Dermis microvascular lymphatic vessel endothelial cell (primary cell): ENCODE measurements at regions not wholly inside any gene's neighbourhood (a gene's known extent, or its start where the extent isn't known, plus 50 kb on each side); places are given as distances from the start of the nearest gene placed in this dataset.

Experiments used
- DNase-seq, 2 donors: peaks; one replicate each; pipeline versions ENCODE4 v3.0.0 to v3.0.0-alpha.2; 2010; ENCODE audit warnings: low read depth in 2 of 2

DNA sequence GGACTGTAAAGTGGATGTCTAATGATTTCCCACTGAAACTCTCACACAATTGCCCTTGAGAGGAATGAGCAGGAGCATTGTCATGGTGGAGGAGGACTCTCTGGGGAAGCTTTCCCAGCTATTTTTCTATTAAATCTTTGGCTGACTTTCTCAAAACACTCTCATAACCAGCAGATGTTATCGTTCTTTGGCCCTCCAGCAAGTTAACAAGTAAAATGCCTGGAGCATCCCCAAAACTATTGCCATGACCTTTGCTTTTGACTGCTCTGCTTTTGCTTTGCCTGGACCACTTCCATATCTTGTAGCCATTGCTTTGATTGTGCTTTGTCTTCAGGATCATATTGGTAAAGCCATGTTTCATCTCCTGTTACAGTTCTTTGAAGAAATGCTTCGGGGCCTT is 120.2 kb upstream of the PDE5A start:
- DNase-seq = no peak

DNA sequence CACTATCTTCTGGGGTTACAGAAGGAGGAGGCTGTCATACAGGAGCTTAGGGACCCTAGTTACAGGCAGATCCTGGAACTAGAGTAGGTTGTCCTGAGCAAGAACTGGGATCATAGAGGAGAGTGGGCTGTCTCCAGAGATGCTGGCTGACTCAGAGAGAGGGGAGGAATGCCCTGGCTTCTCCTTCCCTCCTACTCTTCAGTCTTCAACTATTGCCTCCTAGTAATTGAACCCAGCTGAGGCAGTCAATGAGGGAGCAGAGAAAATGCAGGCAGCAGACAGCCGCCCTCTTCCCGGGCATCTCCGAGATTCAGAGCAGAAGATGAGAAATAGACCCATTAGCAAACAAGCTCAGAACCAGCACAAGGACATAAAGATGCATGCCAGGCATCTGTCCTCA is 118.3 kb upstream of the PDE5A start:
- no peak for DNase-seq

DNA sequence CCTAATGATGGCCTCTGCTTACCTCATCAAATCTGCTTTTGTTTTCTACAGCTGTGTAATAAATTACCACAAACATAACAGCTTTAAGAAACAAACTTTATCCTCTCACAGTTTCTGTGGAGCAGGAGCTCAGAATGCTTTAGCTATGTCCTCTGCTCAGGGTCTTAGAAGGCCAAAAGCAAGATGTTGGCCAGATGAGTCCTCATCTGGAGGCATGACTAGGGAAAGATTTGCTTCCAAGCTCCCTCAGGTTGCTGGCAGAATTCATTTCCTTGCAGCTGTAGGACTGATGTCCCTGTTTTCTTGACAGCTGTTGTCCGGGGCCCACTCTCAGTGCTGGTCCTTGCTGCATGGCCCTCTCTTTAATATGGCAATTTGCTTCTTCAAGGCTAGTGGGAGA is 116.7 kb upstream of the PDE5A start:
- no peak for DNase-seq

DNA sequence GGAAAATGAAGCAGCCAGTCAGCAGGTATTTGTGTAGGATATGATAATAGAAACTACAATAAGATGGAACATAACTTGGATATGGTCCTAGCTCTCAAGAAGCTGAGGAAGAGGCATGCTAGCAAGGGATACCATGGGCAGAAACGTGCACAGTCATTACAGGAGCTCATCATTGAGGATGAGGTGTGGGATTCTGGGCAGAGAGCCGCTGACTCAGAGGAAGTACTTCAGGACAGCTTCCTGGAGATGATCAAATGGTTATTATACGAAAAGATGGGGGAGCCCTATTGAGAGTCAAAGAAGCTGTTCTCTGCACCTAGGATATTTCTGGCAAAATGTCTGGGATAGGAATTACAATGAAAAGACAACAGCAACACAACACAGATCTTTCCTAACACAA is 116.0 kb upstream of the PDE5A start:
- DNase-seq = no peak

DNA sequence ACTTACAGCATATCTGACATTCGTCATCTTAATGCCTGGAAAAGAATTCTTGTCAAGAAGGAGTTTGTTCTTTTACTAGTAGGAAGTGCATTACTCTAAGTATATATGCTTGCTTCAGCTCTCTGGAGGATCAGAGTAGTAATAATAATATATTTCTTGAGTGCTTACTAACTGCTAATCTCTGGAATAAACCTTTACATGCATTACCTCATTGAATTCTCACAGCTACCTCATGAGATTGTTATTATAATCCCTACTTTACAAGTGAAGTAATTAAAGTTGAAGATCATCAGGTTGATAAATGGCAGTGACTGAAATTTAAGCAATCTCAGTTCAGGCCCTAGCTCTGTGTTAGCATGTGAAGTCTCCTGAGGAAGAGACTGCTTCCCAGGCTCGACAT is 115.0 kb upstream of the PDE5A start:
- DNase-seq = no peak

DNA sequence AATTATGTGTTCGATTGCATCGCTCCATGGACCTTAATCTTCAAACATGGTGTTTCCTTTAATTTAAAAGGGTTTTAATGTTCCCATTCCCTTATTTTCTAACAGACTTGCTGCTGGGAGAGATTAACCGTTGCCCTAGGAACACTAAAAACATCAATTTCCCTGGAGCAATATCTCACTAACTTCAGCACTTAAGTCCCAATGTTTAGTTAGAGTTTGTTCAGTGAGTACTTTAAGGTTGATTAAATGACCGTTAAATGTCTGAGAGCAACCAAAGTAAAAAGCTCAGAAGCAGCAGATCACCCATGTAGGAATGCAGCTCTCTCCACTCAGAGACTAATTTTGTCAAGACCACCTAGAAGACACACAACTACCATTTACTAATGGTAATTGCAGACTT is 111.2 kb upstream of the PDE5A start:
- no peak for DNase-seq

DNA sequence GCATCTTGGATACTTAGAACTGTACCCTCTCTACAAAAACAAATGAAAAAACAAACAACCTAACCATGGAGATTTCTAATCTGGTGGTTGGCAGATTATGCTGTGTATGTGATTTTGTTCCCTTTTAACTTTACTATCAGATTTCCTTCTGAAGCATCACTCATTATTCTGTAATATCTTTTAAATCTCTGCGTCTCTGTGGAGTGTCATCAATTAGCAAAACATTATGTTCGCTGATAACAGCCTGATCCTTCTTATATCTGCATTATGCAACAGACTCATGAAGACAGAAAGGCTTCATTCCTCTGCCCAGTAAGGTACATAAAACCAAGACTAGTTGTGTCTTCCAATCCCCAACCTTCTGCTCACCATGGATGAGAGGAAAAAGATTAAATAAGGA is 110.3 kb upstream of the PDE5A start:
- DNase-seq = no peak

DNA sequence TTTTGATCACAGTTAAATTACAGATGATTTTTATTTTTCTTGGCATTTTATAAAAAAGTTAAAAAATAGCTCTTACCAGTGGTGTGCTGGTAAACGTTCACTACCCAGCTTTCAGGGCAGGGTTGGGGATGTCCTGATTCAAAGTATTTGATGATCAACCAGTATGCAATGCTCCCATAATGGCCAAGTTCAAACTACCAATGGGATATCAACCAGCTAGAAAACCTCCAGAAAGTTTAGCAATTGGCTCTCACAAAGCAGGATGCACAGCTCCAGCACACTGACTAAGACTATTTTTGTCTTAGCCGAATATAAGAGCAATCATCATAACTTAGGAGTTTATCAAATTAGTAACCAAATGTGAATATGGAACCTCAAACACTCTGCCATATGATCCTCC is 108.0 kb upstream of the PDE5A start:
- no peak for DNase-seq

DNA sequence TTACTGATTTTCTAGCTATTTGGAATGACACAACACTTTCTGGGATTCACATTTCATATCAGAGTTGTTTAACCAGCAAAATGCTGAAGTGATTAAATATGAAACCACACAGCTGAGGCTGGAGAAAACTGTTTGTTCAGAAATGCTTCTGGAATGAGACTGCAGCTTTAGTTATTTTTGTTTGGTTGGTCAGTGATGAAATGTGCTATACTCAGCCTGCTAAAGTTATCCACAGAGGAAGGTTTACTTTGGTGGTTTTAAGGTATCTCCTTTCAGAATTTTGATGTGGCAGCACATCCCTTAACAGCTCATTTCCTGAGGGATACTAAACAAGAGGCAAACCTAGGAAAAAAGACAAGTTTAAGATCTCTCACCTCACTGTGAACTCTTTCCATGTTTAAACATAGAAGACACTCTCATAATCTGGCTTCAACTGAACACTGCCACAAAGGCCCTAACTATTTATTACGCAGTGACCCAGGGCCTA is 106.6 kb upstream of the PDE5A start:
- DNase-seq = no peak

DNA sequence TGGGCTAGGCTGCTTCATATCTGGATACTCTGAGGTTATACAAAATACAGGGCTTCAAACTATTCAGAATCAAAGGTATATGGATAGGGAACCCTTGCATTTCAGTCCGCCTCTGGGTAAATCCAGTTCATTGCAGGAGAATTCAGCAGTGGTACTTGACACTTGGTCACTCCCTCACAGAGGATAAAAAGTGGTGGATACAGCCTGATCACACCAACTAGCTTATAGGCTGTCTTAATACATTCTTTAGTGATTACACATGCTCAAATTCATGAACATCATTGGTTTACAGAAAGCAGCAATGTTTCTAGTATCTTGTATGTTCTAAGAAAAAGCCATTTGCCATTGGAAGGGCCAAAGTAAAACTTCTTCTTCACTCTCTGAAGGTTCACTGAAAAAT is 104.8 kb upstream of the PDE5A start:
- no peak for DNase-seq

DNA sequence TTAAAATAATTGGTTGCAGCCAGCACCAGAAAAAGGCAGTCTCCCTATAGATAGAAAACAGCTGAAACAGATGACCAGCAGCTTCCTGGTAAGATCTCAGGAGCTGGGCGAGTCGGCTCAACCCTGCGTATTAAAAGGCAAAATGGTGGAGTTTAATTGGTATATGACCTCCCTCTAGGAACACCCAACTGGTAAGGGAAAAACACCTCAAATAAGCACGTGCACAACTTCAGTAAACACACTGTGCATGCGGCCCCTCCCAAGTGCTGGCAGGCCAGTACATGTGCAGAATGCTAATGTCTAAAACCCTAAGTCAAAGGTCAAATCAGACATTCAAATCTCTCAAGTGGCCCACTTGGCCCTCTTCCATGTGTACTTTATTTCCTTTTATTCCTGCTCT is 103.2 kb upstream of the PDE5A start:
- no peak for DNase-seq

DNA sequence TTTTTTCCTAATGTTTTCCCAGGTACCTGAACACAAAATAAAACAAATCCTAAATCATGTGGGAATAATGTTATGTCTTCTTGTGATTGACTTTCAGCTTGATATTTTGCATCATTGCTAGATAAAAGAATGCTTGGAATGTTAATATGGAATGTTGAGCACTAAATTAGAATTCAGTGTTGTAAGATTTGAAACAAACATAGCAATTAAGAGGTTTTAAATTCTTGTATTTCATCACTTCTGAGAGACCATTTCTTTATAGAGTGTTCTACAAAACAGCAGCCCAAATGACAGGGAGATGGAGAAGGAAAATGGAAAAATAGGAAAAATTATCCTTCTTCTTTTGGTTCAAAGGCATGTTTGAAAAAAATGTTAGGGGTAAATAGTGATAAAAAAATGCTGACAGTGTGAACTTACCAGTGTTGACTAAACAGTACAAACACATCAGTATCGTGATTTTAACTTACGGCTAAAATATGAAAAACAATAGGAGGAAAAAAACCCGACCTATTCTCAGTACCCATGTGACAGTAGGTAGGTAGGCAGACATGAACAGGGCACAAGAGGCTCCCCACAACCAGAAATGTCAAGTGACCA is 102.6 kb upstream of the PDE5A start:
- no peak for DNase-seq

DNA sequence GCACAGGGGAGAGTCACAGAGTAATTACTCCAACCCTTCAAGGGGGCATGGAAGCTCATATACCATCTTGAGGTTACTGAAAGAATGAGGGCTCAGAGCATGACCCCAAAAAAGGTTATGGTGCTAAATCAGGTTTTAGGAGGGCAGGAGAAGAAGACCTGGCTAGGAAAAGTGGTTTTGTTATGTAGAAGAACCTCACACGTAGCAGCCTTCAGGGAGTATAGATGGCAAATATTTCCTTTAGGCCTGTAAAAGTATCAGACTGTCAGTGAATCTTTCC is 102.0 kb upstream of the PDE5A start:
- no peak for DNase-seq

DNA sequence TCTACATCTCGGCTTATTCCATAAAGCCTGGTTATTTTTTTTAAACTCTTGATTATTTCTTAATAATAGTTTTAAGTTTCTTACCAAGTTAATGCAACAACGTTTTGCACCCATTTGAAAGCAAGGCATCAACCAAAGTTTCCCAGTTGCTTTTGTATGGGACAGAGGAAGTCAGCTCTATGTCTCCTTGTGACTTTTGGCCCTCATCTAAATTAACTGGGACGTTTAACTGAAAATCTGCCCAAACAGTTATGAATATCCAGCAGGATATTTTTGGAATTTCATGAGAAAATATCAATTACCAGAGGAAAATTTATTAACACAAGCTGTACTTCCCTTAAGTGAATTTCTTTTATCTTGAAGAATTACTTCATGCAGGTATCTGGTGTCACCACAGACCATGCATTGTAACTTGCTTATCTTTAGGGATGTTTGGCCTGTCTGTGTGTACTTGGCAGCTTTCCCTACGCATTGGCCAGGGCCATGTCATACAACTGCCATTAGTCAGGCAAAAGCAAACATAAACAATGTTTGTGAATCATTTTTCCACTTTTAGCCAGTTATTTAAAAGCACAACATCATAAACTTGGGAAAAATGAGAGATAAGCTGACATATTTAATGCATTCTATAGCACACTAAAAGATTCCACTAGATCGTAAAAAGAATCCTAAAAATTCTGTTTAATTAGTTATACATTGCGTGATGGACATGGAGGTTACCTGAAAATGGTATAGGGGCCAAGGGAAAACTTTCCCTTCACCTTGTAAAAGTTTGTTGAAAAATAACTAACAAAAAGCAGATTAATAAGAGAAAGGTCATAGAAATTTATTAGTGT is 101.4 kb upstream of the PDE5A start:
- peak; percentile 78 to 88 for DNase-seq

DNA sequence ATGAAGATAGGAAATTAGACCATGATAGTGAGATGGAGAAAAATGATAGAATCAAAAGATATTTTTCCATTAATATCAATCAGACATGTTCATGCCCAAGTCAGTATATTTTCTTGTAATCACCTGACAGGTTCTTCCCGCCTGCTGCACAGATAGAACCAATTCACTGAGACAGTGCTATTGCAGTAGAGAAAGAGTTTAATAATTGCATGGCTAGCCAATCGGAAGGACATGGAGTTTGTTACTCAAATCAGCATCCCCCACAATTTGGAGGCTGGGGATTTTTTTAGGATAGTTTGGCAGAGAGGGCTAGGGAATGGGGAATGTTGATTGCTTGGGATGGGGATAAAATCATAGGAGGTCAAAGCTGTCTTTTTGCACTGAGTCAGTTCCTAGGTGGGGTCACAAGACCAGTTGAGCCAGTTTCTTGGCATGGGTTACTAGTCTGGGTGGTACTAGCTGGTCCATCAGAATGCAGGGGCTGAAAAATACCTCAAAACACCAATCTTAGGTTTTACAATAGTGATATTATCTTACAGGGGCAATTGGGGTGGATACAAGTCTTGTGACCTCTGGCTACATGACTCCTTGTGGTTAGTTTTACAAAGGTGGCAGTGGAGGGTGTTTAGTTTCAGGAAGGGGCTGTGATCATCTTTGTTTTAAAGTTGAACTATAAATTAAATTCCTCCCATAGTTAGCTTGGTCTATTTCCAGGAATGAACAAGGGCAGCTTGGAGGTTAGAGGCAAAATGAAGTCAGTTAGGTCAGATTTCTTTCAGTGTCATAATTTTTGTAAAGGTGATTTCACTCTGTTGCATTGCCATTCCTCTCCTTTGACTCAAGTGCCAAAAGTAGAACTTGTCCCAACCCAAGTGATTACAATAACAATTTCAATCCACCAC is 100.3 kb upstream of the PDE5A start:
- no peak for DNase-seq

DNA sequence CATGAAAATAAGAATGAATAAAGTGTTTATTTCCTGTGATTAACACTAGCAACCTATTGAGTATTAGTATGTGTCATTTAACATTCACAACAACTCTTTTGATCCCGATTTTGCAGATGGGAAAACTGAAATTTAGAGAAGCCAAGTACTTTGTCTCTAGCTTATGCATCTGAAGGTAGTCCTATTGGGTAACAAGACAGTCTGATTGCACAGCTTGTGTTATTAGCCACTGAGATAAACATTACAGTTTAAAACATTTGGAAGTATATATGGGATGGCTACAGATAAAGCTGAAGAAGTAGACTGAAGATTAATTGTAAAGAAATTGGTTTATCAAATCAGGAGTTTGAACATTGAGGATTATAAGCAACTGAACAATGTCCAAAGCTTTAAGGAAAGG is 99.6 kb upstream of the PDE5A start:
- DNase-seq = no peak

DNA sequence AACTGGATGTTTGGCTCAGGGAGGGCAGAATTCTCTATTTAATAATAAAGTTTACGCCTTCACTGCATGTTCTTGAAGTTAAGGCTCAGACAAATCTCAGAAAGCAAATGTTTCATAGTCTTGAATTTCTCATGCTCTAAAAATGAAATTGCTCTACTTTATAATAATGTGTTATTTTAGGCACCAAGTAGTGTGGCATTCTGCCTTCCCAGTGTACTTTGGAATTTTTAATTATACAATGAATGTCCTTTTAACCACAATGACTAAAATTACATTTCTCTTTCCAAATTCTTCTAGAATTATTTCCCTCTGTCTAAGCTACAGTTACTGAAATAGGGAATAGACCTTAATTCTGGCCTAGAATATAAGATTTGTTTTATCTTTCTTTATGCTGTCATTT is 97.9 kb upstream of the PDE5A start:
- no peak for DNase-seq

DNA sequence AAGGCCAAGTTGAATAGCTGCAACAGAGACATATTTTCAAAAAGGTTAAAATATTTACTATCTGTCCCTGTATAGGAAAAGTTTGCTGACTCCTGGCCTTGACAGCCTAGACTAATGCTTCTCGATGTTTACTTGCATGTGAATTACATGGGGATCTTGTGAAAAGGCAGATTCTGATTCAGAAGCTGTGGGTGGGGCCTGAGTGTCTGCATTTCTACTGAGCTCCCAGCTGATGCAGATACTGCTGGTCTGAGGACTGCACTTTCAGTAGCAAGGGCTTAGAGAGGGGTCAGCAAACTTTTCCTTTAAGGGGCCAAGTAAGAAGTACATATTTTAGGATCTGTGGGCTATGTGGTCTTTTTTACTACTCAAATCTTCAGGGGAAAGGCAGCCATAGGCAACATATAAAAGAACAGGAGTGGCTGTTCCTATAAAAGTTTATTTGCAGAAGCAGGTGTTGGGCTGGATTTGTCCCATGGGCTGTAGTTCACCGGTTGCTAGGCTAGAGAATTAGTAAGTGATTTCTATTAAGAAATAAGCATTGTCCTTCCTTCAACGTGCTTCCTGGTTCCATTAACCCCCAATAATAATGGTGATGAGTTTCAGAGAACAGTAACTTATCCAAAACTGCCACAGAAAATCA is 97.2 kb upstream of the PDE5A start:
- no peak for DNase-seq

DNA sequence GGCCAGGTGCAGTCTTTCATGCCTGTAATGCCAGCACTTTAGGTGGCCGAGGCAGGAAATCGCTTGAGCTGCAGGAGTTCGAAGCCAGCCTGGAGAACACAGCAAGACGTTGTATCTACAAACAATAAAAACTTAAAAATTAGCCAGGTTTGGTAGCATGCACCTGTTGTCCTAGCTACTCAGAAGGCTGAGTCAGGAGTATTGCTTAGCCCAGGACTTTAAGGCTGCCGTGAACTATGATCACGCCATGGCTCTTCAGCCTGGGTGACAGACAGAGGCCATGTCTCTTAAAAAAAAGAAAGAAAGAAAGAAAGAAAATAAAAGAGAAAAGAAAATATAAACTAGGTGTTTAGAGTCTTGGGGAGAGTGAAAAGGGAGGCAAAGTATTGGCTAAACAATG is 96.4 kb upstream of the PDE5A start:
- DNase-seq = no peak

DNA sequence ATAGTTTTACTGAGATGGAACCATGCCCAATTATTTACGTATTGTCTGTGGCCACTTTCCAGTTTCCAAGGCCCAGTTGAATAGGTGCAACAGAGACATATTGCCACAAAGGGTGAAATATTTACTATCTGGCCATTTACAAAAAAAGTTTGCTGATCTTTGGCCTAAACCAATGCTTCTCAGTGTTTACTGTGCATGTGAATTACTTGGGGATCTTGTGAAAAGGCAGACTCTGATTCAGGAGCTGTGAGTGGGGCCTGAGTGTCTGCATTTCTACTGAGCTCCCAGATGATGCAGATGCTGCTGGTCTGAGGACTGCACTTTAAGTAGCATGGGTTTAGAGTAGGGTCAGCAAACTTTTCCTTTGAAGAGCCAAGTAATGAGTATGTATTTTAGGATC is 94.1 kb upstream of the PDE5A start:
- DNase-seq = no peak

DNA sequence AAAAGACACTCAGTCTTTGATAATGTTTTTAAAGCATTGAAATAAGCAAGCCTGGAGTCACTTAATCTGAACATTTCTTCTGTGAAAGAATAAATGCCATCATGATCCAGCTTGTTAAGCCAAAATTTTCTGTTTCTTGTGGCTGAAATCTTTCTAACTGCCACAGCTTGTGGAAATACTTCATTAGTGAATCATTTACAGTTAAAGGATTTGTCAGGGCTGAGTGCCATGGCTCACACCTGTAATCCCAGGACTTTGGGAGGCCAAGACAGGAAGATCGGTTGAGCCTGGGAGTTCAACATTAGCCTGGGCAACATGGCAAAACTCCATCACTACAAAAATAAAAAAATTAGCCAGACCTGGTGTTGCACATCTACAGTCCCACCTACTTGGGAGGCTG is 93.3 kb upstream of the PDE5A start:
- DNase-seq = no peak
